Muscle of leg (tissue), 3 donors: ENCODE measurements at regions not wholly inside any gene's neighbourhood (a gene's known extent, or its start where the extent isn't known, plus 50 kb on each side); places are given as distances from the start of the nearest gene placed in this dataset.
"Not testable (repeated sequence)": the region's sequence is repeated elsewhere in the genome, so short reads cannot be mapped to it uniquely, and the experiment has no call there.

Experiments
- DNase-seq: peaks from one replicate; pipeline ENCODE4 v3.0.0; 2013
- H3K27ac ChIP-seq: one replicate; pipeline ENCODE4 v1.5.1; 2013; ENCODE audit warnings: mild to moderate bottlenecking, low read length, control low read depth
- H3K27me3 ChIP-seq: one replicate; pipeline ENCODE4 v1.6.1; 2013; ENCODE audit warnings: low read length; ENCODE audit not compliant: control insufficient read depth, insufficient read depth
- H3K36me3 ChIP-seq: one replicate; pipeline ENCODE4 v1.6.1; 2013; ENCODE audit warnings: low read length; ENCODE audit not compliant: control insufficient read depth, insufficient read depth
- H3K4me1 ChIP-seq: one replicate; pipeline ENCODE4 v1.6.1; 2013; ENCODE audit warnings: low read length; ENCODE audit not compliant: control insufficient read depth, insufficient read depth
- H3K4me3 ChIP-seq: one replicate; pipeline ENCODE4 v1.5.1; 2013; ENCODE audit warnings: low read length, control low read depth
- H3K9me3 ChIP-seq: replicated peaks from 2 replicates; pipeline ENCODE4 v1.6.1; 2013; ENCODE audit warnings: low read depth, low read length; ENCODE audit not compliant: control insufficient read depth
- WGBS: methylation state at CpG from one replicate; pipeline ENCODE4 v1.1.5; 2013; ENCODE audit warnings: missing lambda C conversion rate; ENCODE audit not compliant: insufficient coverage; 5-methylcytosine and 5-hydroxymethylcytosine counted together

- DNase-seq: no peak
- H3K27me3 ChIP-seq: no peaks in the 10 kb centered on the region
- no peaks in the 10 kb centered on the region for H3K36me3 ChIP-seq
- no peak overlapping the region for H3K27ac ChIP-seq
- no peaks in the 10 kb centered on the region for H3K4me1 ChIP-seq
- no peaks in the 10 kb centered on the region for H3K9me3 ChIP-seq
- no peak overlapping the region for H3K4me3 ChIP-seq
- WGBS: no CpG with 5 or more reads among the region's 3 CpGs
These were observed 89.4 kb downstream of the LMO4 start for GRCh38 chr1:87418048-87418447.

- no peaks in the 10 kb centered on the region for H3K9me3 ChIP-seq
- no peak overlapping the region for H3K4me3 ChIP-seq
- H3K36me3 ChIP-seq: no peaks in the 10 kb centered on the region
- H3K27ac ChIP-seq: no peak overlapping the region
- DNase-seq: no peak
- H3K4me1 ChIP-seq: peaks cover under 1% of the 10 kb centered on the region
- H3K27me3 ChIP-seq: no peaks in the 10 kb centered on the region
These were observed 93.1 kb downstream of the LMO4 start for GRCh38 chr1:87421809-87422208.

GRCh38 chr1:87424541-87424940 is 95.9 kb downstream of the LMO4 start:
- H3K27ac ChIP-seq: no peak overlapping the region
- H3K9me3 ChIP-seq: no peaks in the 10 kb centered on the region
- peaks cover 7% of the 10 kb centered on the region for H3K4me1 ChIP-seq
- WGBS: no CpG with 5 or more reads among the region's 1 CpG
- no peak for DNase-seq
- no peaks in the 10 kb centered on the region for H3K27me3 ChIP-seq
- no peaks in the 10 kb centered on the region for H3K36me3 ChIP-seq
- no peak overlapping the region for H3K4me3 ChIP-seq

GRCh38 chr1:87426463-87427249 is 98.0 kb downstream of the LMO4 start:
- H3K27me3 ChIP-seq: no peaks in the 10 kb centered on the region
- H3K27ac ChIP-seq: peak overlapping the region; percentile 52
- H3K9me3 ChIP-seq: no peaks in the 10 kb centered on the region
- peaks cover 7% of the 10 kb centered on the region for H3K4me1 ChIP-seq
- H3K36me3 ChIP-seq: no peaks in the 10 kb centered on the region
- peak; percentile 68 for DNase-seq
- no peak overlapping the region for H3K4me3 ChIP-seq
- 31% methylated on average over 7 of the region's 12 CpGs for WGBS

GRCh38 chr1:87428367-87428766 is 99.7 kb downstream of the LMO4 start:
- WGBS: no CpG with 5 or more reads among the region's 3 CpGs

GRCh38 chr1:87428883-87429282 is 100.2 kb downstream of the LMO4 start:
- WGBS: 71% methylated on average over 4 of the region's 8 CpGs
- no peak for DNase-seq
- Histone ChIP-seq H3K4me3 (no peak overlapping the region), H3K27ac (no peak overlapping the region), H3K4me1 (peaks cover 7% of the 10 kb centered on the region), H3K27me3 (no peaks in the 10 kb centered on the region), H3K9me3 (no peaks in the 10 kb centered on the region), H3K36me3 (no peaks in the 10 kb centered on the region)

More at GRCh38 chr1:87428367-87428766, 99.7 kb downstream of the LMO4 start:
- no peak for DNase-seq
- Histone ChIP-seq H3K27ac (no peak overlapping the region), H3K4me3 (no peak overlapping the region), H3K36me3 (no peaks in the 10 kb centered on the region), H3K27me3 (no peaks in the 10 kb centered on the region), H3K9me3 (no peaks in the 10 kb centered on the region), H3K4me1 (peaks cover 7% of the 10 kb centered on the region)

GRCh38 chr1:87432685-87433084 is 104.0 kb downstream of the LMO4 start:
- H3K4me3 ChIP-seq: no peak overlapping the region
- no peaks in the 10 kb centered on the region for H3K9me3 ChIP-seq
- WGBS: 20% methylated on average over 1 of the region's 3 CpGs
- H3K27me3 ChIP-seq: no peaks in the 10 kb centered on the region
- H3K36me3 ChIP-seq: no peaks in the 10 kb centered on the region
- no peak overlapping the region for H3K27ac ChIP-seq
- DNase-seq: no peak
- no peaks in the 10 kb centered on the region for H3K4me1 ChIP-seq

GRCh38 chr1:87433101-87433500 is 104.4 kb downstream of the LMO4 start:
- H3K27me3 ChIP-seq, H3K27ac ChIP-seq, H3K9me3 ChIP-seq, H3K4me1 ChIP-seq, H3K36me3 ChIP-seq, DNase-seq, H3K4me3 ChIP-seq: not testable (repeated sequence)
- WGBS: no CpG with 5 or more reads among the region's 2 CpGs

- WGBS: 96% methylated on average over 6 of the region's 8 CpGs
- no peak overlapping the region for H3K4me3 ChIP-seq
- no peak overlapping the region for H3K27ac ChIP-seq
- H3K9me3 ChIP-seq: no peaks in the 10 kb centered on the region
- no peaks in the 10 kb centered on the region for H3K4me1 ChIP-seq
- H3K36me3 ChIP-seq: no peaks in the 10 kb centered on the region
- no peak for DNase-seq
- H3K27me3 ChIP-seq: no peaks in the 10 kb centered on the region
These were observed 106.8 kb downstream of the LMO4 start for GRCh38 chr1:87435484-87435883.

- WGBS: 100% methylated on average over 2 of the region's 8 CpGs
- H3K4me1 ChIP-seq, H3K27me3 ChIP-seq, H3K27ac ChIP-seq, H3K9me3 ChIP-seq, H3K4me3 ChIP-seq, H3K36me3 ChIP-seq, DNase-seq: not testable (repeated sequence)
These were observed 107.4 kb downstream of the LMO4 start for GRCh38 chr1:87436115-87436514.

GRCh38 chr1:87436534-87436933 is 107.9 kb downstream of the LMO4 start:
- no peaks in the 10 kb centered on the region for H3K9me3 ChIP-seq
- H3K36me3 ChIP-seq: no peaks in the 10 kb centered on the region
- no peak overlapping the region for H3K27ac ChIP-seq
- no peak for DNase-seq
- H3K4me1 ChIP-seq: no peaks in the 10 kb centered on the region
- 100% methylated on average over 1 of the region's 4 CpGs for WGBS
- no peaks in the 10 kb centered on the region for H3K27me3 ChIP-seq
- no peak overlapping the region for H3K4me3 ChIP-seq
